ENCODE measurements at regions not wholly inside any gene's neighbourhood (a gene's known extent, or its start where the extent isn't known, plus 50 kb on each side); places are given as distances from the start of the nearest gene placed in this dataset.

- no peak for DNase-seq
Observed at GRCh38 chr13:59337070-59337469, 826.7 kb downstream of the DIAPH3 start.

- no peak for DNase-seq
Observed at GRCh38 chr13:59340151-59340550, 823.6 kb downstream of the DIAPH3 start.

- DNase-seq, result no peak
Observed at GRCh38 chr13:59340581-59340980, 823.1 kb downstream of the DIAPH3 start.

DNA sequence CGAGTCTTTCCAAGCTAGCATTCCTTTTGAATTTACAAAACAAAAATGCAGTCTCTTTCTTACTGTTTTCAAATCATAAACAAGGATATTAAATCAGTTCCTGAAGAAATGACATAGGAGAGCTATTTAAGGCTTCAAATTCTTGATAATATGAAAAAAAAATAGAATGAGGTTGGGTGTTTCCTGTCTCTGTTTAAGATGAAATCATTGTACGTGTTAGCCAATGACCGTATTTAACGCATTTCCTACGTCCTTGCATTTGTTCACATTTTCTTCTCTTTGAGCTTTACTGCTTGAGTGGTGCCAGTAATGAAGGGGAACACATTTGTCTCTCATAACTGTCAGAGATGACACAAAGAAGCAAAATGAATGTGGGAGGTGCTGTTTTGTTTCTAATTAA, 821.3 kb downstream of the DIAPH3 start:
- no peak for DNase-seq

DNA sequence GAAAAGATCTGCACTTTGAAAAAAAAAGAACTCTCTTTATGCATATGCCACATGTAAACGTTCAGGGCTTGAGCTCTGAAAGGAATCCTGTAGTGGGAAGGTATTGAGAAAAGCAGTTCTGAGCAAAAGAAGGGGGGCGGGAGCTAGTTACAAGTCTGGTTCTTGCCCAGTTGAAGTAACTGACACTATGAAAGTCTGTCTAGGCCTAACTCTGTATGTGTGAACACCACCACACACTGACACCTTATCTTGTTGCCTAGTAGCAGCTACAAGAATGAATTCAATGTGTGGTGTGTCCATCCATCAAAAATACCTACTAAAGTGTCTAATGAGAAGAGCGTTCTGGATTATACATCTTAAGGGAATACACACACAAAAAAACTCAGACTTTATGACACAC, 820.6 kb downstream of the DIAPH3 start:
- DNase-seq, result no peak

DNA sequence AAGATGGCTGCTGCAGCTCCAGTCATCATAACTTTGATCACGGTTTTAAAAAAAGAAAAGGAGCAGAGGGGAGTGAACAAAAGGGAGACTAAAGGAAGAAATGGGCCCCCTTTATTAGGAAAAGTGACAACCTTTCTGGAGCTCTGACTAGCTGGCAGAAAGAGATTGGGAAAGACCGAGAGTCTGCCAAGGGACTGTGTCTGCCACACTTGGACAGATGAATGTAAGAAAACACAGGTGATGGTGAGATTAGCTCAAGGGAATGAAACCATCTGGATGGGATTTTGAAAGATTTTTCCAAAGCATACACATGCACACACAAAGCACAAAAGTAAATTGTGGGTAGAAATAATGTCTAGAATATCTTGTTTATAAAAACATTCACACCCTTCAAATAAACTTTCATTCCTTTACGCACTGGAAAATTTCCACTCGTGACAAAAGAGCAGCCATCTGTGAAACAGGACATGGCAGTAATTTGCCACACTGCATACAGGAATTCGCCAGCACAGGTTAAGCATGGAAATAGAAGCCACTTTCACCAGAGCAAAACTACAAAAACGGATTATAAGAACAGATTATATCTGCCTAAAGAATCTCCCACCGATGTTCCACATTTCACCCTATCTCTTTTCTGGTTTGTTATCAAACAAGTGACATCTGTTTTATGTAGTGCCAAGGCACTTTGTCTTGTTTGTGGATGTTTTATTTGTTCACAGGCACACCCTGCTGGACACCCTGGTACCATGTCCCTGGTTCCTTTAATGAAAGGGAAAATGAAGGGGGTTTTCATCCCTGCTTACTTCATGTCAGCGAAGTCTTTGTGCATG, 819.5 kb downstream of the DIAPH3 start:
- no peak for DNase-seq

DNA sequence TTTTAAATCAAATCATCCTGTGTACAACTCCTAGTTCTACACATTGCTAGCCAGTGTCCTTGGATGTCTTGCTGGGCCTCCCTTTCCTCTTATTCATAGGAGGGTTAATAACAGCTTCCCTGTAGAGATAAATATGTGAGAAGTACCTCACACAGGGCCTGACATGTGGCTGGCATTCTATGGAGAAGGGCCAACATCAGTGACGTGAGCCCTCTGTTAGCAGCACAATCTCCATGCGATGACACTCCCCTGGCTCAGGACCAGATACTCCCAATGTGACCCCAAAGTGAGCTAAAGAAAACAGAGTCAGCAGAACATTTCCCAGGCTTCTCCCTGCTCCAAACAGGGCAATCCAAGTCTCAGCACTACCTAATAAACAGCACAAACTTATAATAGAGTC, 818.4 kb downstream of the DIAPH3 start:
- no peak for DNase-seq

DNA sequence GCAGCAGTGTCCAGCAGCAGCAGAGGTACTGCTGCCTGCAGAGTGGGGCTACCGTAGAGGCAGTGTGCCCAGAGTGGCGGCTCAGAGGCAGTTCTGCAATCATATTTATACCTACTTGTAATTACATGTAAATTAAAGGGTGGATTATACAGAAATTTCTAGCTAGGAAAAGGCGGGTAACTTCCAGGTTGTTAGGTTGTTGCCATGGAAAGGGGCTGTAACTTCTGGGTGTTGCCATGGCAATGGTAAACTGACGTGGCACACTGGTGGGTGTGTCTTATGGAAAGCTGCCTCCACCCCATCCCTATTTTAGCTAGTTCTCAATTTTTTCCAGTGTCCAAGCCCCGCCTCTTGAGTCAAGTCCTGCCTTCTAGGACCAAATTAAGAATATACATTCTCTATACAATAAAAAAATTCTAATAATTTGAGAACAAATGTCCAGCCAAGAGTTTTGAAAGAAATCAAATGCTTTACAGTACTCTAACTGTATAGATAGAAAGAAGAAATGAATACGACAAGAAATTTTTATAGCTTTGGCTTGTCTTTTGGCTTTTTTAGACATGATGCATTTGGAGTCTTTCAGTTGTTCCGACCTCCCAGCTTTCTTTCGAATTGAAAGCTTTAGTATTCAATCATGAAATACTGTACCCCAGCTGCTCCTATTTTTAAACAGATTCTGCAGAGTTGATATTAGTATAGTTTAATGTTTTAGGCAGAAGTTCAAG, 816.6 kb downstream of the DIAPH3 start:
- DNase-seq, result no peak

DNA sequence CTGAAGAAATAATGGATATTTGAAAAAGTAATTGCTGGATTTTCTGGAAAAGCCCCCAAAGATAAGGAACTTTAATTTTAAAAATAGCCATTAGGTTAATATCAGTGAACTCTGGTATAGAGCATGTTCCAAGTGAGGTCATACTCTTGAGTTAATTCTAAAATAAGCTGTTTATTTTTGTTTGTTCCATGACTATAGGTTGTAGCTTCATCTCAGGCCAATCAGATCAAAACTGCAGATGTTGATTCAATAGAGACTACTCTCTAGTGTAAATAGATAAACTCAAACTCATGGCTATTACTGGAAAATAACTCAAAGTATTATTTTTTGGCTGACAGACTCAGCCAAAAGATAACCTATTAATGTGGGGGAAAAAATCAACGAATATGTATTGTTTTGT, 815.1 kb downstream of the DIAPH3 start:
- no peak for DNase-seq

DNA sequence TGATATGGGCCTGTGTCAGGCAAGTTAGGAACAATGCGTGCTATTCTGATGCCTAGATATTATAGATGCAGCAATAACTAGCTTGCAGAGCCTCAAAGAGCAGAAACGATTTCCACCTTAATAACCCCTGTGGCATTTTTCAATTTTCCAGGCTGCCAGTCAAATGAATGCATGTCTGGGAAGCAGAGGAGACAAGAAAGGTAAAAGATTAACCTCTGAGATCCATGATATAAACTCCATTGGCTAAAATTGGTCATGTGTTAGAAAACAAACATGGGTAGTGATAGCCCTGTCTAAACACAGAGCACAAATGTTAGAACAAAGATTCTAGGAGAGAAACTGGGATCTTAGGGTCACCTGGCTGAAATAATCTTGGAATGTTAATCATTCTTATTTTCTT, 811.1 kb downstream of the DIAPH3 start:
- DNase-seq, result no peak

- no peak for DNase-seq
Observed at GRCh38 chr13:59354665-59355369, 808.9 kb downstream of the DIAPH3 start.

- no peak for DNase-seq
Observed at GRCh38 chr13:59356607-59357006, 807.1 kb downstream of the DIAPH3 start.

DNA sequence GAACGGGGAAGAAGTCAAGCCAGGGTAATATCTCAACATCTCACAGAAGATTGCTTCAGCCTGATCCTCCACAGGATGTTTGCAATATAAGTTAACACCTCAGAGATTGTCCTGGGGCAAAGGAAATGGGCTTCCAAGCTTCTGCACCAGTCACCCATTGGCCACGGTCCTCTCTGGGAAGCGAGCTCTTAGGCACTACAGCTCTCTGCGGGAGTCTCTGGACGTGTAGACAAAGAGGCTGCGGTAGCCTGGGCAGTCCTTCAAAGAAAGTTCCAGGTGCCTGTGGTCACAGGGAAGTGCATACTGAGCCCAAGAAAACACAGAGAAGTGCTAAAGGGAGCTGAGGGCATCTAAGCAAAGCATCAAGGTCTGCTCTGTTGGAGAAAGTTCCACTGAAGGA, 805.7 kb downstream of the DIAPH3 start:
- DNase-seq, result no peak

GRCh38 chr13:59360108-59360507, 803.6 kb downstream of the DIAPH3 start:
- no peak for DNase-seq

GRCh38 chr13:59360916-59361315, 802.8 kb downstream of the DIAPH3 start:
- DNase-seq, result no peak

DNA sequence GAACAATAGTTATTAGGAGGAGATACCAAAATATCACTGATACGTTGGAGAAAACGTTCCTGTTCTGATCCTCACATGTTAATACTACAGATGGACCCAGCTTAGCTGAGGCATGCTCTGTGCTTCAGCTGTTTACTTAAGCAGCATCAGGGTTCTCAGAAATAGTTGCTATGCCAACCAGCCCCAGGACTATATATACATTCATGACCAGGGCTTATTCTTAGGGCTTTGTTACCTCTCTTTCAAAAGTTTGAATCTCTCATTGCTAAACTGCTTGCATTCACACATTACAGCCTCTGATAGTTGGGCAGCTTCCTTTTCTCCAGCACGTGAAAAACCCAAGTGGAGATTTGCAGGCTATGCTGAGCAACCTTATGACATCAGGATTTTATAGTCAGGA, 800.4 kb downstream of the DIAPH3 start:
- no peak for DNase-seq

DNA sequence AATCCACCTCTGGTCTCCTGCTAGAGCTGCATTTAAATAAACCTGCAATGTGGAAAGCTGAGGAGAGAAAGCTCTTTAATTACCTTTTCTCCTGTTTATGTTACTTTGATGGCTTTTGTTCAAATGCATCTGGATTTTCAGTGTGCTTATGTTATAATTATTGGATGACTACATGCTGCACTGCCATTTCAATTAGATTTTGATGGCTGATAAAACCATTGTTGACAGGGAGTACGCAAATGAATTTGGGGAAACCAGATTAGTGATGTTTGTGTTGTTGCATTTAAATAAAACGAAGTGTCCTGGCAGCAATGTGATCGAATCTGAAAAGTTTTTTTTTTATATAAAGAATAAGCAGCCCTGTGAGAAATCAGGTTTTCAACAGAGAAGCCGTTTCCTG, 799.8 kb downstream of the DIAPH3 start:
- DNase-seq, result no peak

GRCh38 chr13:59364641-59365085, 799.1 kb downstream of the DIAPH3 start:
- no peak for DNase-seq

DNA sequence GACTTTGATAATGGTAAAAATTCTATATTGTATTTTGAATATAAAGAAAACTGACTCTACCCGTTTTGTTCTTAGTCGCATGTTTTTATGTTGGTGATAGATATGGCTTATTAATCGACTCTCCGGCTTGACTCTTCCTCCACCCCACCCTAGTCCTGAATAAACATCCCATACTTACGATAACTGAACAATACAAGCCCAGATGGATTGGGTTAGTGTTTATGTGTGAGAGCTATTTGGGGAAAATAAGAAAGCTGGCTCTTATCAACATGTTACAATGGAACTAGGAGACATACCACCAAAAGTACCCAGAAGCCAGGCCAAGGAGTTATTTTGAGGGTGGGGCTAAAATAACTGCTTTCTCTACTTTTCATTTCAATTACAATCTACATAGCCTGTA, 796.3 kb downstream of the DIAPH3 start:
- no peak for DNase-seq

DNA sequence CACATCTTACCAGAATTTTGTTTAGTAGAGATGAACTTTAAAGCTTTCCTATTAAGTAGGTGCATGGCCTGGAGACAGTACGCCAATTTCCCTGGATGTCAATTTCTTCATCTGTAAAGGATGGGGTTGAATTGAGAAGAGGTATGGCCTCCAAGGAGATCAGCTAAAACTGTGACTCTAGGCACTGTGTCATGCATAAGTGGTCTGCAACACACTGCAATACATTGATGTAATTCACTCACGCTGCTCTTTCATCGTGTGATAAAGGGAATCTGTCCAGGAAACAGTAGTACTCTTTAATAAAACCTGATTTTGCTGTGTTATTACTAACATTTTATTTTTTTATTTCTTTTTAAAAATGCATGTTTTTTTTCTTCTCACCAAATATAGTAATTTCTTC, 795.8 kb downstream of the DIAPH3 start:
- DNase-seq, result no peak

GRCh38 chr13:59368693-59369092, 795.0 kb downstream of the DIAPH3 start:
- no peak for DNase-seq

GRCh38 chr13:59371229-59371628, 792.5 kb downstream of the DIAPH3 start:
- no peak for DNase-seq

DNA sequence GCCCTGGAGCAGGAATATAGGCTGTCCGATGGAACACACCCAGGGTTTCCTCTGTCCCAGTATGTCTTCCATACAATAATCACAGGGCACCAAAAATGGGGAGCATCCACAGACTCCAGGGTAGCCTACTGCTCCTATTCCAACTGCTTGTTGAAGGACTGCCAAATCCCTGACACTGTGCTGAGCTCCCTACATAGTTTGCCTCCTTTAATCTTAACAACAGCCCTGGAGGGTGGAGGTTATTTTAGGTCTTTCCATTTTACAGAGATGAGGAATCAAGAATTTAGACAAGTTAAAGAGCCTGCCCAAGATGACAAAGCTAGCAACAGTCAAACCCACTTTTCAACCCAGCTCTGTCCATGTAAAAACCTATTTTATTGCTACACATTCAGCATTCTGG, 790.4 kb downstream of the DIAPH3 start:
- no peak for DNase-seq

DNA sequence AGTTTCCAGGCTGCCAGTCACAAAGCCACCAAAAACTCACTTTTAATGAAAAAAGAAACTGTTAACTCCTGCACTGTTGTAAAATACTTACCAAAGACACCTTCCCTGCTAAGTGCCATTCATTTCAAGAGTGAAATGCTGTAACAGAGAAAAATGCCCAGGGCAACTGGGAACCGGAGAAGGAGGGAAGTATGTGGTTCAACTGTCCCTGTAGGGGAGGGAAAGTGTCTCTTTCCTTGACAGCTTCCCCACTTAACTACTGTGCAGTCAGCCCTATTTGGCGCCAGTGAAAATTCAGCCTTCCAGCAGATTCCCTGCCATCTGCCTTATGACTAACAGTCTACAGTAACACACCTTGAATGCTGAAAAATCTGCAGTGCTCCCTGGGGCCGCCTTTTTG, 789.0 kb downstream of the DIAPH3 start:
- DNase-seq, result no peak
